ENCODE measurements at regions not wholly inside any gene's neighbourhood (a gene's known extent, or its start where the extent isn't known, plus 50 kb on each side); places are given as distances from the start of the nearest gene placed in this dataset.

- no peak for DNase-seq
These were observed 75.0 kb upstream of the HECTD2 start for GRCh38 chr10:91335147-91335546.

- DNase-seq, result no peak
These were observed 70.4 kb upstream of the HECTD2 start for GRCh38 chr10:91339729-91340128.

DNA sequence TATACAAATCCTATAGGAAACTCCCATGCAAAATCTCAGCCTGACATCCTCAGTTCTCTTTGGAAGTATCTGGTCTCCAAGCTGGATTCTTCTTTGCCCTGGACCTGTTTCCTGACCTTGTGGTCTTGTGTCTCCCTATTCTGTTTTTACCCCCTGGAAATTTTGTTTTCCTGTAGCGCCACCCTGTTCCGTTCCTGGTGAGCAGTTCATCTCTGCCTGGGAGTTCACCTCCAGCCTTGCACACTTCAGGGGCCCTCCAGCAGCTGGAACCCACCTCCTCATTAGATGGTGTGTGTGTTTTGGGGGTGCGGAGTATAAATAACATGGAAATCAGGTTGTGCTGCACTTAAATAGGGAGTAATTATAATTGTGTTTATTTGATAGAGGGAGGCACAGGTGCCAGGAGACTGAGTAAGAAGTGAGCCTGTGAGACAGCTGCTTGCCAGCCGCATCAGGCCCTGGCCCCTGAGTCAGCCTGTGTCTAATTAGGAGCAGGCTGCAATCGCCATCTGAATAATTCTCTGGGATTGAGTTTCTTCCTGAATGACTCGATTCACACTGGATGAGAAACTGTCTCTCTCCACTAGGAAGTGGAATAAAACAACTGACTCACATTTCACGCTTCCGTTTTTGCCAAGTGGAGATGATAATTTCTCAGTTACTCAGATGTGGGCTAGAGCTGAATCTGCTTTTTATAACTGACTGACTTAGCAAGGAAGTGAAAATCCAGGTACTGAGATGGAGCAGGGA, 69.4 kb upstream of the HECTD2 start:
- DNase-seq, result peak; percentile 72

GRCh38 chr10:91341686-91342085, 68.5 kb upstream of the HECTD2 start:
- no peak for DNase-seq

DNA sequence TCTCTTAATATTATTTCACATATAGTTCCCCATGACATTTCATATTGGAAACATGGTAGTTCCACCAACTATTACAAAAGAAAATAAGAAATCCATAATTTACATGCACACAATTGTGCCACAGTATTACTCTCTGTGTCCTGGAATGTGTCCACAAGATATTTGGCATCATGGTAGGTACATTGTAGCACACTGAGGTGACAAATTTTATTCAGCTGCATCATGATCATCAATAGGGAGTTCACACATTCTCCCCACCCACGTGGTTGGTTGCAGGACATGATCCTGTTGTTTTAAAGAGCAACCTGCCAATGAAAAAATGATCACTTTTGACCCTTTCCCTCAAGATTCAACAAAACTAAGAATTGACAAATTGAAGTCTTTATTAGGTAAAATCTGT, 67.1 kb upstream of the HECTD2 start:
- no peak for DNase-seq

DNA sequence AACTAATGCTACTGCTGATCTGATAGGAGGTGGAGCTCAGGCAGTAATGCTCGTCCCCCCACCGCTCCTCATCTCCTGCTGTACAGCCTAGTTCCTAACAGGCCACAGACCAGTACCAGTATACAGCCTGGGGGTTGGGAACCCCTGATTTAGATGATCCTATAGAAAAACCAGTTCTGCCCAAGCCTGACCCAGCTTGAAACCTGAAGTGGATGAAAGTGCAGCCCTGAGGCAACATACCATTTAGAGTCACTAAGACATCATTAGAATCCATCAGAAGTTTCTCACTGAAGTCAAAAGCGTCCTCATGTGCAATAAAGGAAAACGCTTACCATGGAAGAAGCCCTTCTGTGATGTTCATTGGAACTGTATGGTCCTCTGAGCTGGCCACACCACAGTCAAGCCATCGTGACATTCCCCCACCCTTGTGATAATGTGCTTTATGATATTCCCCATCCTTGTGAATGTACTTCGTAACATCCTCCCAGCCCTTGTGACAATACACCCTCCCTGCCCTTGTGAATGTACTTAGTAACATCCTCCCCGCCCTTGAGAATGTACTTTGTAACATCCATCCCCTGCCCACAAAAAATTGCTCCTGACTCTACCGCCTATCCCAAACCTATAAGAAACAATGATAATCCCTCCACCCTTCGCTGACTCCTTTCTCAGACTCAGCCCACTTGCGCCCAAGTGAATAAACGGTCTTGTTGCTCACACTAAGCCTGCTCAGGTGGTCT, 65.9 kb upstream of the HECTD2 start:
- no peak for DNase-seq

DNA sequence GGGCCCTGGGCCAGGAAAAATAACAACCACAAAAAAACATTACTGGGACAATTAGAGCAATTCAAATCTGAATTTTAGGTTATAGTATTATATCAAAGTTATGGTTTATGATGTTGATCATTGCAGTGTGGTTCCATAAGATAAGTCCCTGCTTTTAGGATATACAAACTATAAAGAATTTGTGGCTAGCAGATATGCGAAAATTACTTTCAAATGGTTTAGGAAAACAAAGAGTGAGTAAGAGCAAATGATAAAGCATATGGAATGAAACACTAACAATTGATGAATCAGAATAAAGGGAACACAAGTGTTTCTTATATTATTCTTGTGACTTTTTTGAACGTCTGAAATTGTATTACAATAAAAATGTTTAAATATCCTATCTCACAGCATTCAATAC, 64.4 kb upstream of the HECTD2 start:
- DNase-seq, result no peak

GRCh38 chr10:91347529-91347928, 62.6 kb upstream of the HECTD2 start:
- no peak for DNase-seq

DNA sequence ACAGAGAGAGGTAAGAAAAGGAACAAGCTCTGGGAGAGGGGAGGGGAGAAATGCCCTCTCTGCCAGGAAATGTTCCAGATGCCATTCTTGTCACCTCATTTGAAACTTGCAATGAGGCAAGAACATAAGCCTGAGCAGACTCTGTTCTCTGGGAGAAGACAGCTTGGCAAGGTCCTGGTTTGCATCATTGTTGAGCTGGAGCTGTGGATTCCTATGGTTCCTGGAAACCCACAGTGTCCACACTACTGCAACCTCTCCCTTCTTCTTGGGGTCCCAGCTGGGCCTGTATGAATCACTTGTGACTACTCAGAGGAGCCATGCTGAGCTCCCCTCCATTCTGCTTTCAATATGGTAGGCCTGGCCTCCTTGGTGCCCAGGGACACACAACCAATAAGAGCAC, 60.8 kb upstream of the HECTD2 start:
- peak; percentile 60 for DNase-seq

GRCh38 chr10:91350651-91351081, 59.5 kb upstream of the HECTD2 start:
- no peak for DNase-seq

DNA sequence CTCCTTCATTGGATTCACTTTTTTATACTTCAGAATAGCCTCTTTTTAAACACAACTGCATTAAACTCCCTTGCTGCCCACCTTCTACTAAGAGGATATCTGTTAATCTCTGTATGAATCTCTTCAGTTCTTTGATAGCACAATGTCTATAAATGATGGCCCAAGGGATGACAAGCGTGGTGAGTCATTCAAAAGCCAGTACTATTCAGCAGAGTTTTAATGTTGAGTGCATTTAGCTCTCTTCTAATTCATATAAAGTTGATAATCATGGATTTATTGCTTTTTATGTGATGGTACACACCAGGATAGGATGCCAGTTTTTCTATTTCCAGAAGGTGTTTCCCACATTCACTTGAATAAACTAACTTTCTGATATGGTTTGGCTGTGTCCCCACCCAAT, 57.4 kb upstream of the HECTD2 start:
- no peak for DNase-seq

- DNase-seq, result no peak
These were observed 55.7 kb upstream of the HECTD2 start for GRCh38 chr10:91354166-91355075.

DNA sequence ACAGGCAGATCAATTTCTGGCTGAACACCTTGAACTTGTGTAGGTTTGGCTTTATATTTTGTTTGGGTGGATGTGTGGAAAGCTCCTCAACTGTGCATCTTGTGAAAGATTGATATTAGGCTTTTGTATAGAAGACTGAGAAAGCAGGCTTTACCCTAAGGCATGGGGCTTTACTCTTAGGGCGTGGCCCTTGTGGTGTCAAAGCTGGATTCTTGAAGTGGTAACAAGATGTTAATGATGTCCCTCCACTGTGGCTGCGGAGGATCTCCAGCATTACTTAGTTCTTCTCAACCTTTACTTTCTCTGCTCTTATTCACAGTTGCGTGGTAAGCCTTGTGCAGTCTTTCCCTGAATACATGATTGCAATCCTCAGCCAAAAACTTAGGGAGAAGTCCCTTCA, 54.1 kb upstream of the HECTD2 start:
- no peak for DNase-seq

DNA sequence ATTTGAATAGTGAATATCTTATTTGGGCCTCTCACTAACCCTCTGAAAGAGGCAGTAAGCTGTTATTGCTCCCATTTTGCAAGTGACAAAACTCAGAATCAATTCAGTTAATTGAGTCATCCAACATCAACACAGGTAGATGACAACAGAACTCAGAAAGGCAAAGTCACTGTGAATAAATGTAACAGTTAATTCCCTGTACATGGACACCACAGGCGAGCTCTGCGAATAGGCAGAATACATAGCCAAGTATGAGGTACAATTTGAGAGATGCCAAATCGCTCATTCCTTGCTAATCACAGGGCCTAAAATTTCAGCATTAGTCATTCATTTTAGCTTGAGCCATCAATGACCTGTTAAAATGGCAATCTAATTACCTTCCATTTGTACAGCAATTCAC, 52.6 kb upstream of the HECTD2 start:
- DNase-seq, result no peak
